ENCODE measurements at regions not wholly inside any gene's neighbourhood (a gene's known extent, or its start where the extent isn't known, plus 50 kb on each side); places are given as distances from the start of the nearest gene placed in this dataset.

DNA sequence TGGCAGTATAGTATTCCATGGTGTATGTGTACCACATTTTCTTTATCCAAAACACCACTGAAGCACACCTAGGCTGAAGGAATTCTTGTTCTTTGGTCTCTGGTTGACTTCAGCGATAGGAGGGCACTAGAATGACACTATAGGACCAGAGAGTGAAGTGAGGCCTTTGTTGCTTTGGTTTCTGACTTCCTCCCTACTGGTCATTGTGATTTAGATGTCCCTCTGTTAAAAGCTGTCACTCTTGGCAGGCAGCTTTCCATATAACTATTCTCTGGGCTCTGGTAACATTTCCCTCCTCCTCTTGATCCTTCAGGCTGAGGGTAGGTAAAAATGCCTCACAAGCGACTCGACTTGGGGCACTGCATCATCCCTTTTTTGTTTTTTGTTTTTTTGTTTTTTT, 236.3 kb downstream of the MAFB start:
- TF ChIP-seq POU2F2 (IDR thresholded peaks at IDR 0.05; ENCODE audit: low read depth, low read length) = no peak
- no peak for TF ChIP-seq POLR2A (IDR thresholded peaks at IDR 0.05; ENCODE audit: low read depth, low read length)
- TF ChIP-seq PAX5 (IDR thresholded peaks at IDR 0.05; ENCODE audit: insufficient read depth, low read length, severe bottlenecking) = no peak
- TF ChIP-seq SPI1 (IDR thresholded peaks at IDR 0.05; ENCODE audit: low read depth, low read length) = no peak
- TF ChIP-seq POLR2AphosphoS5 (IDR thresholded peaks at IDR 0.05; ENCODE audit: low read depth, low read length) = no peak
- no peak for TF ChIP-seq TAF1 (IDR thresholded peaks at IDR 0.05; ENCODE audit: low read depth, low read length)
- FAIRE-seq (no peak), DNase-seq (ENCODE audit: insufficient read length, low spot score) (no peak)

DNA sequence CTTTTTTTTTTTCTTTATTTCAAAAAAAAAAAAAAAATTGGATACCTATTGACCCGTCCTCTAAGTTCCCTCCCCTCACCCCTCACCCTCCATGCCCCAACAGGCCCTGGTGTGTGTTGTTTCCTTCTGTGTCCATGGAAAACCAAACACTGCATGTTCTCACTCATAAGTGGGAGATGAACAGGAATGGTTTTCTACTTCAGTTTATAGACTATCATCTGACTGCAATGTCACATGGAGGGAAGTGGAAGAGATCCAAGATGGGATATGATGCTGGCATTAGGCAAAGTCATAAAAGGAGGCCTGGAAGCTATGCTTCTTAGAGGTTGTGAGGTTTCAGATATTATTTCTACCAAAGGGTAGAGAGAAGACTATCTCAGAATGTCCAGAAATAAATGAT, 237.5 kb downstream of the MAFB start:
- TF ChIP-seq TAF1 (IDR thresholded peaks at IDR 0.05; ENCODE audit: low read depth, low read length) (no peak), SPI1 (IDR thresholded peaks at IDR 0.05; ENCODE audit: low read depth, low read length) (no peak), POU2F2 (IDR thresholded peaks at IDR 0.05; ENCODE audit: low read depth, low read length) (no peak), PAX5 (IDR thresholded peaks at IDR 0.05; ENCODE audit: insufficient read depth, low read length, severe bottlenecking) (no peak), POLR2AphosphoS5 (IDR thresholded peaks at IDR 0.05; ENCODE audit: low read depth, low read length) (no peak), POLR2A (IDR thresholded peaks at IDR 0.05; ENCODE audit: low read depth, low read length) (no peak)
- FAIRE-seq = no peak

DNA sequence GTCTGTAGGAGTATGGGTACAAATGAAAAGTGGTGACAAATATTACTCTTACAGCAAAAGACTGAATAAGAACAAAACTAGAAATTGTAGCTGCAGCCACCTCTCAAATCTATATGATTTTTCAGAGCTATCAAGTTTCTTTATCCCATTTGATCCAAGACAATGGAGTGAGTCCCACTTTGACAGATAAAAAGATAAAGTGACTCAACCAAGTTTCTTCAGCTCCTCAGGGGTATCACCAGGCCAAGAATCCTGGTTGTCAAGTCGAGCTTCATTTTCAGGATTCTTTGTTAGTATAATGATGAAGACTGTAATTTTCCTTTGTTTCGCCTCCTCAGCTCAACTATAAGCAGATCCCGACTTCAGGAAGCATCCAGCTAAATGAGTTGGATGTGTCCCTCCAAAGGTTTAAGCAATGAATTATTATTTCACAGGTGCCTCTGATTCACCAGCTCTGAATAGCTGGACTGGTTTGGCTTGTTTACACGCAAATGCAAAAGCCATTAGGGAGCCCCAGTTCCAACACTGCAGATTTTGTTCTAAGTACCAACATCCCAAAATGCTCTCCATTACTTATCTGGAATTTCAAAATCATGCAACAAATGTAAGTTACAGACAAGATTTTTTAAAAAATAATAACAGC, 238.9 kb downstream of the MAFB start:
- TF ChIP-seq SPI1 (IDR thresholded peaks at IDR 0.05; ENCODE audit: low read depth, low read length) (no peak), PAX5 (IDR thresholded peaks at IDR 0.05; ENCODE audit: insufficient read depth, low read length, severe bottlenecking) (no peak), POU2F2 (IDR thresholded peaks at IDR 0.05; ENCODE audit: low read depth, low read length) (no peak)
- no peak for FAIRE-seq
- DNase-seq (ENCODE audit: insufficient read length, low spot score) = no peak

More for the DNA sequence above, 237.5 kb downstream of the MAFB start:
- DNase-seq (ENCODE audit: insufficient read length, low spot score) = no peak

DNA sequence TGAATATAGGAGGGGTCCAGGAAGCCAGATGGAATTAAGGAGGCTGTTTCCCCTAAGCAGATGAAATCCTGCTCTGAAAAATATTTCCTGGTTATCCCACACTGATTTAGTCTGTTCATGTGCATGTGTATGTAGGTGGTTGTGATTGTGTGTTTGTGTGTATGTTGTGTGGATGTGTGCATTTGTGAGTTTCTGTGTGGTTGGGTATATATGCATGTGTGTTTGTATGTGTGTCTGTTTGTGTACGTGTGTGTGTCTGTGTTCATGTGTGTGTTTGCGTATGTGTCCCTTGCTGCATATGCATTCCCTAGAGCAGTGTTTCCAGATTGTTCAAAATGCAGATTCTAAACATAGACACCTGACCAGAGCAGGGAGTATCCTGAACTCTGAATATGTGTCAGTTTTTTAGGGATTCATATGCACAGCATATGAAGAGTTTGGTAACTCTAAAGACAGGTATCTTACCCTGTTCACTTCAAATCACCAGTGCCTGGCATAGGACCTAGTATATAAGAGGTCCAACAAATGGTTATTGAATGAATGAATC, 239.8 kb downstream of the MAFB start:
- TF ChIP-seq PAX5 (IDR thresholded peaks at IDR 0.05; ENCODE audit: insufficient read depth, low read length, severe bottlenecking) (no peak), POLR2A (IDR thresholded peaks at IDR 0.05; ENCODE audit: low read depth, low read length) (no peak), SPI1 (IDR thresholded peaks at IDR 0.05; ENCODE audit: low read depth, low read length) (no peak), POU2F2 (IDR thresholded peaks at IDR 0.05; ENCODE audit: low read depth, low read length) (no peak), POLR2AphosphoS5 (IDR thresholded peaks at IDR 0.05; ENCODE audit: low read depth, low read length) (no peak), TAF1 (IDR thresholded peaks at IDR 0.05; ENCODE audit: low read depth, low read length) (no peak)
- FAIRE-seq = peak; percentile 9
- DNase-seq (ENCODE audit: insufficient read length, low spot score) = no peak

DNA sequence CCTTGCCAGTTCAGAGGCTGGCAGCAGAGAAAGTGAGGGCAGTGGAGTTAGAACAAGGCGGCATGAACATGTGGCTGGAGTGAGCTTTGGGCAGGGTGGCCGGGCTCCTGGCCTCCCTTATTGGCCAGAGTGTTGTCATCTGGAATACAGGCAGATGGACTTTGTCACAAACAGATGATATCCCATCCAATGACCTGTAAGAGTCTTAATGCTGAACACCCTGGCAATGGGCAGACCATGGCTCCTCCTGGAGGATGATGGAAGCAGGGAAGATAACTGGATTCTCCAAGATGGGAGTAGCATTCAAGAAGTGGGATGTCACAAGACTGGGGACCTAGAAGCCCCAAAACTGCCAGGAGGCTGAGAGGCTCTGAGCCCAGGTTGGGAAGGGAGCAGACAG, 242.1 kb downstream of the MAFB start:
- no peak for FAIRE-seq
- DNase-seq (ENCODE audit: insufficient read length, low spot score) = no peak
- no peak for TF ChIP-seq PAX5 (IDR thresholded peaks at IDR 0.05; ENCODE audit: insufficient read depth, low read length, severe bottlenecking)
- no peak for TF ChIP-seq SPI1 (IDR thresholded peaks at IDR 0.05; ENCODE audit: low read depth, low read length)
- no peak for TF ChIP-seq TAF1 (IDR thresholded peaks at IDR 0.05; ENCODE audit: low read depth, low read length)
- no peak for TF ChIP-seq POLR2A (IDR thresholded peaks at IDR 0.05; ENCODE audit: low read depth, low read length)

DNA sequence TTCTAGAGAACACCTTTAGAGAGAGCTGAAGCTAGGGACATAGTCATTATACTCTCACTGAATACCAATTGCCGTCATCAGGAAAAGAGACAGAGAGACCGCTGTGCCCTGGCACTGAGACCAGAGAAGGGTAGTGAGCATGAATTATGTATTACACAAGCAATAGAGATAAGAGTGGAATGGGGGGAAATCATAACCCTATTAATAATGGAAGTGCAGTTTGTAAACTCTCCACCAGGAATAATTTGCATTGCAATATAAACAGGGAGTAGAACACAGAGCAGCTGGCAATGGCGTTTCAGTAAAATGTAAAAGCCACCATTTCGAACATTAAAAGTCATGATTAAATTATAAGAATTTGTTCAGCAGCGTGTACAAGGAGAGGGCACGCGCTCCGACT, 244.5 kb downstream of the MAFB start:
- no peak for FAIRE-seq
- no peak for DNase-seq (ENCODE audit: insufficient read length, low spot score)
- TF ChIP-seq POU2F2 (IDR thresholded peaks at IDR 0.05; ENCODE audit: low read depth, low read length) (no peak), SPI1 (IDR thresholded peaks at IDR 0.05; ENCODE audit: low read depth, low read length) (no peak), POLR2AphosphoS5 (IDR thresholded peaks at IDR 0.05; ENCODE audit: low read depth, low read length) (no peak), PAX5 (IDR thresholded peaks at IDR 0.05; ENCODE audit: insufficient read depth, low read length, severe bottlenecking) (no peak), POLR2A (IDR thresholded peaks at IDR 0.05; ENCODE audit: low read depth, low read length) (no peak), TAF1 (IDR thresholded peaks at IDR 0.05; ENCODE audit: low read depth, low read length) (no peak)

DNA sequence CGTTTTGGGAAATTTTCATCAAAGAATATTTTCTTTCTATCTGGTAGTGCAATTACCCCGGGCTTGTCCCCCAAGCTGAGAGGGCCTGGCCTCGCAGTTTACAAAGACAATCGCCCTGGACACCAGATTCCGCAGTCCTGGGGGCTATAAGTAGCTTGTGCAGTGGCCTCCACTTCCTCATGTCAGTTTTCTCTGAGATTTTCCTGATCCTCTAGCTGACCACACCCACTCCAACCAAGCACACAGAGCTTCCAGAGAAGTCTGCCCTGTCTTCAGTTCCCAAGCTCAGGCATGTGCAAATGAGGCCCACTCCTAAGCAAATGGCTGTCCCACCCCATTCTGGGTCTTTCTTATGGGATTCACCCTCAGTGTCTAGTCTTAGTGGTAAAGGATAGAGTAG, 245.3 kb downstream of the MAFB start:
- DNase-seq (ENCODE audit: insufficient read length, low spot score) (no peak), FAIRE-seq (no peak)
- no peak for TF ChIP-seq TAF1 (IDR thresholded peaks at IDR 0.05; ENCODE audit: low read depth, low read length)
- TF ChIP-seq SPI1 (IDR thresholded peaks at IDR 0.05; ENCODE audit: low read depth, low read length) = no peak
- TF ChIP-seq POLR2AphosphoS5 (IDR thresholded peaks at IDR 0.05; ENCODE audit: low read depth, low read length) = no peak
- TF ChIP-seq POU2F2 (IDR thresholded peaks at IDR 0.05; ENCODE audit: low read depth, low read length) = no peak
- no peak for TF ChIP-seq POLR2A (IDR thresholded peaks at IDR 0.05; ENCODE audit: low read depth, low read length)
- TF ChIP-seq PAX5 (IDR thresholded peaks at IDR 0.05; ENCODE audit: insufficient read depth, low read length, severe bottlenecking) = no peak

DNA sequence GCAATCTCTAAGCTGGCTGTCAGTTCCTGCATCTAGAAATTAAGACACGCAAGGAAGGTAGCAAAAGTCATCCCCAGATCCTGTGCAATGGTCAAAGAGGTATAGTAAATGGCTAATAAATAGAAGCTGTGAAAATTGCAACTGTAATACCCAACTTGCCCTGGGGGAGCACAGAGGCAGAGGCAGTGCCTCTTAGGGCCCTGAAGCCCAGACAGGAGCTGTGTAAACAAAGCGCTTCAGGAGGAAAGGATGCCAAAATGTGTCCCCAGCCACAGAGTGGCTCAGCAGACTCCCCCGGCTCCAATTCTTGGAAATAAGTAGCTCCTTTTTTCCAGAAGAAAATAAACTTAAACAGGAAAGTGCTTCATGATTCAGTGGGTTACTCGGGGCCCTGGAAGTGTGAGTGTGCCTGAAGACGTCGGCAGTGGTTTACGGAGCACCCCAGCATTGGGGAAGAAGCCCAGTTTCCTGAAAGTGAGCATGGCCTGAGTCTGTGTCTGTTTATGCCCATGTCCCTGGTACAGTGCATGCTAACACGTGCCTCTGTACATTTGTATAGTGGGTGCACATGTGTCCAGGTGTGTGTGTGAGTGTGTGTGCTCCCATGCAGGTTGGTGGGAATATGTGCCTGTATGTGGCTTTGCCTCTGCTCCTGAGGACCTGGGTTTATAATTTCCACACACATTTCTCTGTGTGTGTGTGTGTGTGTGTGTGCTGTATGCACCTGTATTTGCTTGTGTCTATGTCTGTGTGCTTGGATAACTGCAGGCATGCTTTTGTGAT, 246.7 kb downstream of the MAFB start:
- TF ChIP-seq POU2F2 (IDR thresholded peaks at IDR 0.05; ENCODE audit: low read depth, low read length) (no peak), SPI1 (IDR thresholded peaks at IDR 0.05; ENCODE audit: low read depth, low read length) (no peak), TAF1 (IDR thresholded peaks at IDR 0.05; ENCODE audit: low read depth, low read length) (no peak), POLR2AphosphoS5 (IDR thresholded peaks at IDR 0.05; ENCODE audit: low read depth, low read length) (no peak), POLR2A (IDR thresholded peaks at IDR 0.05; ENCODE audit: low read depth, low read length) (no peak), PAX5 (IDR thresholded peaks at IDR 0.05; ENCODE audit: insufficient read depth, low read length, severe bottlenecking) (no peak)
- FAIRE-seq (no peak), DNase-seq (ENCODE audit: insufficient read length, low spot score) (no peak)

DNA sequence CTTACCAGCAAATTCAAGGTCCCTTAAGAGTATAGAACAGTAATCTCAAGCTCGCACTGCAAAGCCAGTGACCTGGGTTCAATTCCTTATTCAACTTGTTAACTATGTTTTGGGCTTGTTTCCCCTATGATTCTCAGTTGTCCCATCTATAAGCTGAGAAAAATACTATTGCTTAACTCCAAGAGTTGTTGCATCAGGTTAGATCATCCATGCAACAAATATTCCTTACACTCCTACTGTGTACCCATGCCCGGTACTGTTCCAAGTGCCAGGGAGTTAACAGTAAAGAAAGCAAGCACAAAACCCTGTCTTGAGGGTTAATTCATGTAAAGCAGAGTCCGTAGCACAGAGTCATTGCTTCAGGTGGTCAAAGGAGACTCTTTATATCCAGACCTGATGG, 247.3 kb downstream of the MAFB start:
- no peak for TF ChIP-seq POLR2AphosphoS5 (IDR thresholded peaks at IDR 0.05; ENCODE audit: low read depth, low read length)
- TF ChIP-seq PAX5 (IDR thresholded peaks at IDR 0.05; ENCODE audit: insufficient read depth, low read length, severe bottlenecking) = no peak
- no peak for TF ChIP-seq POU2F2 (IDR thresholded peaks at IDR 0.05; ENCODE audit: low read depth, low read length)
- TF ChIP-seq TAF1 (IDR thresholded peaks at IDR 0.05; ENCODE audit: low read depth, low read length) = no peak
- TF ChIP-seq SPI1 (IDR thresholded peaks at IDR 0.05; ENCODE audit: low read depth, low read length) = no peak
- TF ChIP-seq POLR2A (IDR thresholded peaks at IDR 0.05; ENCODE audit: low read depth, low read length) = no peak
- no peak for DNase-seq (ENCODE audit: insufficient read length, low spot score)
- no peak for FAIRE-seq

Measured in GM12891 (cell line).